HG03457 (cell line): ENCODE measurements at regions not wholly inside any gene's neighbourhood (a gene's known extent, or its start where the extent isn't known, plus 50 kb on each side); places are given as distances from the start of the nearest gene placed in this dataset.
"Not testable (repeated sequence)": the region's sequence is repeated elsewhere in the genome, so short reads cannot be mapped to it uniquely, and the experiment has no call there.

Experiments used
- ATAC-seq: cut with Tn5 transposase; IDR thresholded peaks from one replicate; pipeline ENCODE4 v1.9.1; 2021; ENCODE audit warnings: moderate number of reproducible peaks; ENCODE audit not compliant: unreplicated experiment

- no peak for ATAC-seq
Observed at GRCh38 chr2:17146358-17146757, 371.9 kb downstream of the RAD51AP2 start.

GRCh38 chr2:17136877-17137276 lies 381.4 kb downstream of the RAD51AP2 start:
- ATAC-seq = no peak

GRCh38 chr2:17136231-17136630 lies 382.0 kb downstream of the RAD51AP2 start:
- no peak for ATAC-seq

- no peak for ATAC-seq
Observed at GRCh38 chr2:17135619-17136018, 382.6 kb downstream of the RAD51AP2 start.

GRCh38 chr2:17133052-17133671 lies 385.1 kb downstream of the RAD51AP2 start:
- no peak for ATAC-seq

- not testable (repeated sequence) for ATAC-seq
Observed at GRCh38 chr2:17130627-17131026, 387.6 kb downstream of the RAD51AP2 start.

GRCh38 chr2:17125989-17126620 lies 392.1 kb downstream of the RAD51AP2 start:
- no peak for ATAC-seq

GRCh38 chr2:17124575-17125318 lies 393.5 kb downstream of the RAD51AP2 start:
- ATAC-seq = no peak

- no peak for ATAC-seq
Observed at GRCh38 chr2:17122887-17123501, 395.2 kb downstream of the RAD51AP2 start.

GRCh38 chr2:17115466-17115865 lies 402.8 kb downstream of the RAD51AP2 start:
- ATAC-seq = no peak

- no peak for ATAC-seq
Observed at GRCh38 chr2:17115042-17115441, 403.2 kb downstream of the RAD51AP2 start.

- no peak for ATAC-seq
Observed at GRCh38 chr2:17107871-17108270, 410.4 kb downstream of the RAD51AP2 start.

GRCh38 chr2:17107151-17107550 lies 411.1 kb downstream of the RAD51AP2 start:
- ATAC-seq = no peak

GRCh38 chr2:17106418-17106817 lies 411.8 kb downstream of the RAD51AP2 start:
- no peak for ATAC-seq

- ATAC-seq = peak; percentile 65
Observed at GRCh38 chr2:17104454-17104853, 413.8 kb downstream of the RAD51AP2 start.

GRCh38 chr2:17101596-17101995 lies 416.6 kb downstream of the RAD51AP2 start:
- no peak for ATAC-seq

GRCh38 chr2:17101091-17101490 lies 417.1 kb downstream of the RAD51AP2 start:
- no peak for ATAC-seq

GRCh38 chr2:17095340-17095739 lies 422.9 kb downstream of the RAD51AP2 start:
- no peak for ATAC-seq

GRCh38 chr2:17093712-17094111 lies 424.5 kb downstream of the RAD51AP2 start:
- ATAC-seq = no peak

GRCh38 chr2:17086990-17087389 lies 421.4 kb upstream of the CYRIA start:
- ATAC-seq = no peak

GRCh38 chr2:17085546-17086202 lies 420.0 kb upstream of the CYRIA start:
- ATAC-seq = no peak
